Nephron progenitor cell (in vitro differentiated cells): ENCODE measurements at regions not wholly inside any gene's neighbourhood (a gene's known extent, or its start where the extent isn't known, plus 50 kb on each side); places are given as distances from the start of the nearest gene placed in this dataset.

Experiments
- DNase-seq: peaks from one replicate; pipeline ENCODE4 v3.0.0; 2021
- H3K27ac Mint-ChIP-seq: 2 replicates; pipeline ENCODE4 v1.8.0; 2021; ENCODE audit warnings: mild to moderate bottlenecking, moderate library complexity, mixed read lengths
- H3K27me3 Mint-ChIP-seq: 2 replicates; pipeline ENCODE4 v1.8.0; 2021; ENCODE audit warnings: mild to moderate bottlenecking, low read depth, mixed read lengths; ENCODE audit not compliant: poor library complexity
- H3K36me3 Mint-ChIP-seq: 2 replicates; pipeline ENCODE4 v1.8.0; 2021; ENCODE audit warnings: low read depth, mixed read lengths
- H3K4me1 Mint-ChIP-seq: 2 replicates; pipeline ENCODE4 v1.8.0; 2021; ENCODE audit warnings: mixed read lengths
- H3K4me3 Mint-ChIP-seq: 2 replicates; pipeline ENCODE4 v1.8.0; 2021; ENCODE audit warnings: mild to moderate bottlenecking, moderate library complexity, mixed read lengths
- H3K9me3 Mint-ChIP-seq: 2 replicates; pipeline ENCODE4 v1.8.0; 2021; ENCODE audit warnings: mild to moderate bottlenecking, moderate library complexity, mixed read lengths
- TF ChIP-seq, protein P1 (sequence below): fragments of 200-600 bp; sonication (generic); IDR thresholded peaks from 2 replicates; pipeline ENCODE4 v1.5.0; 2021; ENCODE audit warnings: antibody characterized with exemption

DNA sequence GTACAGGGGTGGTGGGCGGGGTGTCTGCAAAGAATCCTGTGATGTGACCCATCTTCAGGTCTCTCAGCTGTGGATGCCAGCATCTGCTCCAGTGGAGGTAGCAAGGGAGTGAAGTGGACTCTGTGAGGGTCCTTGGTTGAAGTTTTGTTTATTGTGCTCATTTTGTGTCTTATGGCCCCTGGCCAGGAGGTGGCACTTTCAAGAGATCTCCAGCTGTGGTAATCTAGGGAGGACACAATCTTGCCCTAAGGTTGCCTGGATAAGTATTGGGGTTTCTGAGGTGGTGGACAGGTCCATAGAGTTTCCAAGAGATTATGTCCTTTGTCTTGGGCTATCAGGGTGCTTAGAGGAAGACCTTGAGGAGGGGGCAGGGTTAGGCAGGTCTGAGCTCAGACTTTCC lies 260.7 kb downstream of the CCDC59 start:
- peaks cover 14% of the 10 kb centered on the region for H3K4me1 Mint-ChIP-seq
- DNase-seq: no peak
- H3K9me3 Mint-ChIP-seq: peaks cover 24% of the 10 kb centered on the region
- no peaks in the 10 kb centered on the region for H3K27me3 Mint-ChIP-seq
- H3K27ac Mint-ChIP-seq: peak overlapping the region; percentile 81
- H3K36me3 Mint-ChIP-seq: peaks cover 6% of the 10 kb centered on the region
- TF ChIP-seq, protein P1, sequence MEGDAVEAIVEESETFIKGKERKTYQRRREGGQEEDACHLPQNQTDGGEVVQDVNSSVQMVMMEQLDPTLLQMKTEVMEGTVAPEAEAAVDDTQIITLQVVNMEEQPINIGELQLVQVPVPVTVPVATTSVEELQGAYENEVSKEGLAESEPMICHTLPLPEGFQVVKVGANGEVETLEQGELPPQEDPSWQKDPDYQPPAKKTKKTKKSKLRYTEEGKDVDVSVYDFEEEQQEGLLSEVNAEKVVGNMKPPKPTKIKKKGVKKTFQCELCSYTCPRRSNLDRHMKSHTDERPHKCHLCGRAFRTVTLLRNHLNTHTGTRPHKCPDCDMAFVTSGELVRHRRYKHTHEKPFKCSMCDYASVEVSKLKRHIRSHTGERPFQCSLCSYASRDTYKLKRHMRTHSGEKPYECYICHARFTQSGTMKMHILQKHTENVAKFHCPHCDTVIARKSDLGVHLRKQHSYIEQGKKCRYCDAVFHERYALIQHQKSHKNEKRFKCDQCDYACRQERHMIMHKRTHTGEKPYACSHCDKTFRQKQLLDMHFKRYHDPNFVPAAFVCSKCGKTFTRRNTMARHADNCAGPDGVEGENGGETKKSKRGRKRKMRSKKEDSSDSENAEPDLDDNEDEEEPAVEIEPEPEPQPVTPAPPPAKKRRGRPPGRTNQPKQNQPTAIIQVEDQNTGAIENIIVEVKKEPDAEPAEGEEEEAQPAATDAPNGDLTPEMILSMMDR: no peak
- no peak overlapping the region for H3K4me3 Mint-ChIP-seq

DNA sequence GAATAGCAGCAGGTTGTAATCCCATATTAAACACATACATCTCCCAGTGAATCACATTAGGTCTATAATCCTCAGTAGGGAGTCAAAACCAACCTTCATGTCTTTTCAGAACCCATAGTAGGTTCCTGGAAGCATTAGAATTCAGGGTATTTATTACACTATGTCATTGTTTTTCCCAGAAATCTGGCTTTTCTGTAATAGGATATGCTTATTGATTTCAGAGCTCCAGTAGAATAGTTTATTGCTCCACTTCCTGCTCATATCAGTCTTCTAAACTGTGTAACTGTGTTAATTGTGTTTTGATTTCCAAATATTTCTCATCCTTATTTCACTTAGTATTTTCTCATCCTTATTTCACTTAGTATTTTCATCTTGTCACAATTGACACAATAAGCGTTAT lies 268.0 kb downstream of the CCDC59 start:
- H3K27me3 Mint-ChIP-seq: no peaks in the 10 kb centered on the region
- TF ChIP-seq, protein P1: no peak
- no peak overlapping the region for H3K27ac Mint-ChIP-seq
- no peaks in the 10 kb centered on the region for H3K36me3 Mint-ChIP-seq
- H3K4me3 Mint-ChIP-seq: no peak overlapping the region
- no peak for DNase-seq
- no peaks in the 10 kb centered on the region for H3K4me1 Mint-ChIP-seq
- peaks cover 11% of the 10 kb centered on the region for H3K9me3 Mint-ChIP-seq

DNA sequence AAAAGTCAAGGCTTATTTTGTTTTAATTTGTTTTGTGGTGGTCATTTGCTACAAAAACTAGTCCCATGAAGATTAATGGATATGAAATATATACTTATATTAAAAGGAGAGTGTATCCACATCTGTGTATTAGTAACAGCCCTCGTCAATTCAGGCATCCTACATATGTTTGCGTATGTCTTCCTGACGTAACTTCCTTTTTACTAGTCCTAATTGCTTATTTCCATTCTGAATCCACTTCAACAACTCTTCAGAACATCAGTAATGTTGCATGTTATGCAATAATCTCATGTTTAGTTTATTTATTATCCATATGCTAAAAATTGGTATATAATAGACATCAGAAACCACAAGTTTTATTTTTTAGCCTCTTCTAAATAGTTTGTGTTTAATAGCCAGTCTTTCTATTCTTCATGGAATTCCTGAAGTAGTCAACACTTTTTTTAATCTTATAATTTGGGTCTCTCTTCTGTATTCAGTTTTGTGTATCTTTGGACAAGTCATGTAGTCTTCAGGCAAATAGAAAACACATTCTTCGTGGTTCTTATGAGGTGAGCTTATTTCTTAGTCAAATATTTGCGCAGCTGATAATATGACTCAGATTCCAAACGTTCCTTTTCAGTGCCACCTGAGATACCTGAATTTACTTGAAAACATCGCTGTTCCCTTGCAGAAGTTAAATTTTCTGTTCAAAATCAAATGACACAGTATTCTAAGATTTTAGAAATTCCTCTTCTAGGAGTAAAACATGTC lies 268.6 kb downstream of the CCDC59 start:
- no peak for DNase-seq
- Mint-ChIP-seq H3K4me3 (no peak overlapping the region), H3K9me3 (peaks cover 11% of the 10 kb centered on the region), H3K27ac (no peak overlapping the region), H3K36me3 (no peaks in the 10 kb centered on the region), H3K27me3 (no peaks in the 10 kb centered on the region), H3K4me1 (no peaks in the 10 kb centered on the region)
- TF ChIP-seq, protein P1: no peak

DNA sequence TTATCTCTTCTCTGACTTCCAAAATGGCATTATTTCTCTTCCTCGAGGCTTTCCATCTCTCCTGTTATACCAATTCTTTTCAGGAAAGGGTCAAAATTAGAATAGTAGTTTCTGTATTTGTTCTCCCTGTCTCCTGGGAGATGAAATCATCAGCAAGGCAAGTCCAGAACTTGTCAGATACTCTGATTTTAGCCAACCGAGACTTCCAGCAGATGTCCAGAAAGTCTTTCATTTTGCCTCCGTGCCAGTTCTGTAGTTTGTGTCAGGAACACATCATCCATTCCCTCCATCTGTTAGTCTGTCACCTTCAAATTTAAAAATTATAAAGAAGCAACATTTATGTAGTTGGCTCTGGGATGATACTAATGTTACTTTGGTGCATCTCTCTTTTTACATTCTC lies 275.7 kb downstream of the CCDC59 start:
- TF ChIP-seq, protein P1: no peak
- peaks cover 11% of the 10 kb centered on the region for H3K9me3 Mint-ChIP-seq
- no peak overlapping the region for H3K4me3 Mint-ChIP-seq
- DNase-seq: no peak
- no peaks in the 10 kb centered on the region for H3K27me3 Mint-ChIP-seq
- no peaks in the 10 kb centered on the region for H3K36me3 Mint-ChIP-seq
- H3K27ac Mint-ChIP-seq: no peak overlapping the region
- no peaks in the 10 kb centered on the region for H3K4me1 Mint-ChIP-seq

DNA sequence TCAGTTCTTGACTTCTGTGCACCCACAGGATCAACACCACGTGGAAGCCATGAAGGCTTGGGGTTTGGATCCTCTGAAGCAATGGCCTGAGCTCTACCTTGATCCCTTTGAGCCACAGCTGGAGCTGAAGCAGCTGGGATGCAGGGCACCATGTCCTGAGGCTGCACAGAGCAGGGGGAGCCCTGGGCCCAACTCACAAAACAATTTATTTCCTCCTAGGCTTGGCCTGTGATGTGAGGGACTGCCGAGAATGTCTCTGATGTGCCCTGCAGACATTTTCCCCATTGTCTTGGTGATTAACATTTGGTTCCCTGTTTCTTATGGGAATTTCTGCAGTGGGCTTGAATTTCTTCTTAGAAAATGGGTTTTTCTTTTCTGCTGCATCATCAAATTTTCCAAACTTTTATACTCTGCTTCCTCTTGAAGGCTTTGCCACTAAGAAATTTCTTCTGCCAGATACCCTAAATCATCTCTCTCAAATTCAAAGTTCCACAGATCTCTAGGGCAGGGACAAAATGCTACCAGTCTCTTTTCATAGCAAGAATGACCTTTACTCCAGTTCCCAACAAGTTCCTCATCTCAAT lies 288.2 kb downstream of the CCDC59 start:
- no peak overlapping the region for H3K4me3 Mint-ChIP-seq
- no peaks in the 10 kb centered on the region for H3K9me3 Mint-ChIP-seq
- no peak overlapping the region for H3K27ac Mint-ChIP-seq
- no peaks in the 10 kb centered on the region for H3K36me3 Mint-ChIP-seq
- DNase-seq: no peak
- no peaks in the 10 kb centered on the region for H3K27me3 Mint-ChIP-seq
- TF ChIP-seq, protein P1: no peak
- no peaks in the 10 kb centered on the region for H3K4me1 Mint-ChIP-seq

DNA sequence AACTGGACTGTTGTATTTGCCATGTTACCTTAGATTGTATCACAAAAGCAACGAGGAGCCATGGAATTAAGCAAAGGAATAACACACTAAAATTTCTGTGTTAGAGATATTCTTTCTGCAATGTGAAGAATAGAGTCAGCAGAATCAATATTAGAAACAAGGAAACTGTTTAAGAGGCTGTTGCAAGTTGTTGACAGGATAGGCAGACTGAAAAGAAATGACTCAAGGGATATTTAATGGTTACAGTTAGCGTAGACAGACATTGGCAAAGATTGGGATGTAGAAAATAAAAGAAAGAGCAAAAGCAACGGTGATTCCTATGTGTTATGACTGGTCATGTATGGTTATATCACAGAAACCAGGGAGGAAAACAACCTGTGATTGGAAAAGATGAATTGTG lies 299.0 kb upstream of the PPFIA2 start:
- Mint-ChIP-seq H3K4me1 (no peaks in the 10 kb centered on the region), H3K4me3 (no peak overlapping the region), H3K9me3 (no peaks in the 10 kb centered on the region)

More for the DNA sequence above, 299.0 kb upstream of the PPFIA2 start:
- Mint-ChIP-seq H3K27ac (no peak overlapping the region), H3K36me3 (no peaks in the 10 kb centered on the region), H3K27me3 (peaks cover 4% of the 10 kb centered on the region)
- DNase-seq: no peak
- TF ChIP-seq, protein P1: no peak
